Caco-2 (cell line): ENCODE measurements at regions not wholly inside any gene's neighbourhood (a gene's known extent, or its start where the extent isn't known, plus 50 kb on each side); places are given as distances from the start of the nearest gene placed in this dataset.

Experiments
- BruUV-seq: library from RNA; stranded (reverse); fragments of 400-500 nt; replicated peaks from 2 replicates; lab custom pipeline; 2021; lab: Mats Ljungman, UMichigan
- CTCF ChIA-PET: fragments of 300-600 bp; sonication (Branson Sonifier 250); formaldehyde crosslinking; loops from one replicate; lab custom pipeline; 2022; ENCODE audit warnings: antibody characterized with exemption; lab: Charles Lee
- POLR2A ChIA-PET: fragments of 300-600 bp; sonication (Branson Sonifier 250); formaldehyde crosslinking; loops from one replicate; lab custom pipeline; 2022; ENCODE audit warnings: antibody characterized with exemption; lab: Charles Lee
- DNase-seq, 2 experiments: peaks; one replicate each; pipeline versions ENCODE4 v3.0.0 to v3.0.0-alpha.2; 2020 to 2022
- H3K27me3 ChIP-seq: replicated peaks from 2 replicates; pipeline ENCODE4 v1.6.0; 2011; ENCODE audit warnings: low read length; ENCODE audit not compliant: control insufficient read depth, insufficient read depth
- H3K36me3 ChIP-seq: 2 replicates; pipeline ENCODE4 v1.5.1; 2011; ENCODE audit warnings: low read length; ENCODE audit not compliant: control insufficient read depth, insufficient read depth
- H3K4me1 ChIP-seq: fragments of 250-450 bp; sonication (Bioruptor Pico); 2 replicates; pipeline ENCODE4 v1.5.1; 2020; ENCODE audit warnings: mild to moderate bottlenecking
- H3K4me3 ChIP-seq: 2 replicates; pipeline ENCODE4 v1.5.1; 2011; ENCODE audit warnings: low read depth, mild to moderate bottlenecking, control low read depth, low read length
- H3K9me3 ChIP-seq: fragments of 250-450 bp; sonication (Bioruptor Pico); 2 replicates; pipeline ENCODE4 v1.5.1; 2020; ENCODE audit warnings: mild to moderate bottlenecking, moderate library complexity
- H3K27ac Mint-ChIP-seq: one replicate; pipeline ENCODE4 v1.8.0; 2022; ENCODE audit warnings: mixed read lengths; ENCODE audit not compliant: unreplicated experiment
- H3K27me3 Mint-ChIP-seq: one replicate; pipeline ENCODE4 v1.8.0; 2022; ENCODE audit warnings: mixed read lengths; ENCODE audit not compliant: insufficient read depth, unreplicated experiment
- H3K36me3 Mint-ChIP-seq: one replicate; pipeline ENCODE4 v1.8.0; 2022; ENCODE audit warnings: mild to moderate bottlenecking, mixed read lengths; ENCODE audit not compliant: insufficient read depth, unreplicated experiment
- H3K4me1 Mint-ChIP-seq: one replicate; pipeline ENCODE4 v1.8.0; 2022; ENCODE audit warnings: low read depth, mixed read lengths; ENCODE audit not compliant: unreplicated experiment
- H3K4me3 Mint-ChIP-seq: one replicate; pipeline ENCODE4 v1.8.0; 2022; ENCODE audit warnings: mild to moderate bottlenecking, moderate library complexity, mixed read lengths; ENCODE audit not compliant: unreplicated experiment
- H3K9me3 Mint-ChIP-seq: one replicate; pipeline ENCODE4 v1.8.0; 2022; ENCODE audit warnings: mixed read lengths; ENCODE audit not compliant: unreplicated experiment
- CTCF ChIP-seq, 2 experiments: fragments of 200-600 bp in 1 of 2; IDR thresholded peaks; 1 replicate in 1 of 2; 2 replicates in 1 of 2; pipeline versions ENCODE4 v1.5.1 to v1.8.0; 2011 to 2022; ENCODE audit warnings: antibody characterized with exemption in 1 of 2, control low read depth in 1 of 2, inconsistent platforms in 1 of 2, low read depth in 1 of 2, low read length in 1 of 2, mild to moderate bottlenecking in 1 of 2, moderate library complexity in 1 of 2; ENCODE audit not compliant: insufficient read depth in 1 of 2, severe bottlenecking in 1 of 2, unreplicated experiment in 1 of 2
- intact Hi-C: fragments of 100-400 bp; cut with micrococcal nuclease; formaldehyde crosslinking; loops from one replicate; pipeline ENCODE4 v1.10.0; 2022; ENCODE audit not compliant: unreplicated experiment

GRCh38 chr2:215651412-215651811 is 215.5 kb upstream of the FN1 start:
- intact Hi-C loops: no loop called here
- no peak for TF ChIP-seq CTCF (IDR thresholded peaks at IDR 0.05; ENCODE audit: insufficient read depth in 1 of 2, low read depth in 1 of 2, low read length in 1 of 2, severe bottlenecking in 1 of 2, unreplicated experiment in 1 of 2)

GRCh38 chr2:215644233-215644897 is 208.5 kb upstream of the FN1 start:
- H3K27me3 Mint-ChIP-seq: no peaks in the 10 kb centered on the region
- H3K27ac Mint-ChIP-seq: no peak overlapping the region
- ChIA-PET POLR2A (no interaction called here), CTCF (no interaction called here)
- Histone ChIP-seq H3K4me1 (no peaks in the 10 kb centered on the region), H3K36me3 (no peaks in the 10 kb centered on the region), H3K27me3 (no peaks in the 10 kb centered on the region), H3K9me3 (no peaks in the 10 kb centered on the region), H3K4me3 (no peak overlapping the region)
- no peaks in the 10 kb centered on the region for H3K4me1 Mint-ChIP-seq
- TF ChIP-seq CTCF (IDR thresholded peaks at IDR 0.05; ENCODE audit: insufficient read depth in 1 of 2, low read depth in 1 of 2, low read length in 1 of 2, severe bottlenecking in 1 of 2, unreplicated experiment in 1 of 2): no peak
- no peak overlapping the region for H3K4me3 Mint-ChIP-seq
- peaks cover 23% of the 10 kb centered on the region for H3K9me3 Mint-ChIP-seq
- DNase-seq: no peak
- no peaks in the 10 kb centered on the region for H3K36me3 Mint-ChIP-seq
- BruUV-seq: no TSS peak
- intact Hi-C loops: no loop called here

More at GRCh38 chr2:215651412-215651811, 215.5 kb upstream of the FN1 start:
- no TSS peak for BruUV-seq
- Histone ChIP-seq H3K36me3 (no peaks in the 10 kb centered on the region), H3K27me3 (no peaks in the 10 kb centered on the region), H3K4me3 (no peak overlapping the region), H3K4me1 (no peaks in the 10 kb centered on the region; the same call in 1 of the 2 replicates), H3K9me3 (no peaks in the 10 kb centered on the region)
- Mint-ChIP-seq H3K36me3 (no peaks in the 10 kb centered on the region), H3K4me3 (no peak overlapping the region), H3K27me3 (no peaks in the 10 kb centered on the region), H3K27ac (no peak overlapping the region), H3K4me1 (peaks cover 14% of the 10 kb centered on the region), H3K9me3 (peaks cover 9% of the 10 kb centered on the region)
- POLR2A ChIA-PET: no interaction called here
- CTCF ChIA-PET: no interaction called here
- no peak for DNase-seq

GRCh38 chr2:215638687-215639086 is 202.8 kb upstream of the FN1 start:
- Mint-ChIP-seq H3K36me3 (no peaks in the 10 kb centered on the region), H3K27ac (no peak overlapping the region), H3K27me3 (no peaks in the 10 kb centered on the region), H3K9me3 (peaks cover 72% of the 10 kb centered on the region), H3K4me1 (peaks cover 6% of the 10 kb centered on the region), H3K4me3 (no peak overlapping the region)
- Histone ChIP-seq H3K36me3 (no peaks in the 10 kb centered on the region), H3K4me3 (no peak overlapping the region), H3K4me1 (no peaks in the 10 kb centered on the region), H3K9me3 (peaks cover 13% of the 10 kb centered on the region), H3K27me3 (no peaks in the 10 kb centered on the region)
- TF ChIP-seq CTCF (IDR thresholded peaks at IDR 0.05; ENCODE audit: insufficient read depth in 1 of 2, low read depth in 1 of 2, low read length in 1 of 2, severe bottlenecking in 1 of 2, unreplicated experiment in 1 of 2): no peak
- no peak for DNase-seq
- CTCF ChIA-PET: no interaction called here
- intact Hi-C loops: no loop called here
- POLR2A ChIA-PET: no interaction called here
- BruUV-seq: no TSS peak
